ENCODE measurements at regions not wholly inside any gene's neighbourhood (a gene's known extent, or its start where the extent isn't known, plus 50 kb on each side); places are given as distances from the start of the nearest gene placed in this dataset.

- no peak for TF ChIP-seq CTCF (IDR thresholded peaks at IDR 0.05)
- TF ChIP-seq POLR2A (IDR thresholded peaks at IDR 0.05), result no peak
- no peak for TF ChIP-seq POLR2AphosphoS5 (IDR thresholded peaks at IDR 0.05)
Measured at GRCh38 chr14:56995010-56995409, 184.7 kb upstream of the OTX2 start.
